GM12875 (cell line): ENCODE measurements at regions not wholly inside any gene's neighbourhood (a gene's known extent, or its start where the extent isn't known, plus 50 kb on each side); places are given as distances from the start of the nearest gene placed in this dataset.

Source experiments
- H3K4me3 ChIP-seq: one replicate; pipeline ENCODE4 v1.5.1; 2011; ENCODE audit warnings: low read depth, low read length, control low read depth
- CTCF ChIP-seq: IDR thresholded peaks from 2 replicates; pipeline ENCODE4 v1.5.1; 2011; ENCODE audit warnings: low read depth, mild to moderate bottlenecking, control low read depth, inconsistent platforms, low read length, moderate library complexity, borderline replicate concordance; ENCODE audit not compliant: insufficient read depth

GRCh38 chr6:163741342-163741741 lies 326.8 kb downstream of the QKI start:
- no peak overlapping the region for H3K4me3 ChIP-seq
- no peak for TF ChIP-seq CTCF

- no peak overlapping the region for H3K4me3 ChIP-seq
- TF ChIP-seq CTCF: no peak
These were observed 325.4 kb downstream of the QKI start for GRCh38 chr6:163739966-163740365.

DNA sequence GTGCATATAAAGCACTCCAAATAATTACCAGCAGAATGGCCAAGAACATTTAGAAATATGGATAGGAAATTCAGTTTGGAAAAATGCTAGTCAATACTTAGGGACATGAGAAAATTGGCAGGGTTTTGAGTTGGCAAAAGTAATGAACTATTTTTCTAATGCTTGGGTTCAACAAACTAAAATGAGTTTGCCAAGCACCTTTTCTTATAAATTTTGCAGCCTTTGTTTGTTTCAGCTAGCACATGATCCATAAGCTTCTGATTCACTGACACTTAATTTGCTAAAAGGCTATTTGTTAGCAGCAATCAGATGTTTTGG lies 324.8 kb downstream of the QKI start:
- TF ChIP-seq CTCF: no peak

GRCh38 chr6:163738725-163739407 lies 324.3 kb downstream of the QKI start:
- no peak overlapping the region for H3K4me3 ChIP-seq
- TF ChIP-seq CTCF: no peak

More for the DNA sequence above, 324.8 kb downstream of the QKI start:
- no peak overlapping the region for H3K4me3 ChIP-seq

GRCh38 chr6:163738304-163738703 lies 323.8 kb downstream of the QKI start:
- H3K4me3 ChIP-seq: no peak overlapping the region
- TF ChIP-seq CTCF: no peak

- no peak for TF ChIP-seq CTCF
- H3K4me3 ChIP-seq: no peak overlapping the region
These were observed 320.6 kb downstream of the QKI start for GRCh38 chr6:163735076-163735475.

DNA sequence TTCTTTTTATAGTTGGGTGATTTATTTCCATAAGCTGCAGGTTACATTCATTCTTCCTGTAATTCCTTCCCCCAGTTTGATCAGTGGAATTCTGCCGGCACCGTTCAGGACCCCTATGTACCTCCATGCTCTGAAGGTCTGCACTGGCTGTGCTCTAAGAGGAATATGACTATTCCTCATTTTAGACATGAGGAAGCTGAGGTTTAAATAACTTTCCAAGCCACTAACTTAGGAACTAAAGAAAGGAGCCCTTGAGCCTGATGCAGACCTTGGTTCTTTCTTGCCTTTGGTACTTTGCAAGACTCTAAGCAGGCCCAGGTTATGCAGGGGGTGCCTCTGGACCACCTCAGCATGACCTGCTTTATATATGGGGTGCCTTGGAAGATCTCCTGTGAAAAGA lies 318.5 kb downstream of the QKI start:
- TF ChIP-seq CTCF: no peak
- no peak overlapping the region for H3K4me3 ChIP-seq
